ENCODE measurements at regions not wholly inside any gene's neighbourhood (a gene's known extent, or its start where the extent isn't known, plus 50 kb on each side); places are given as distances from the start of the nearest gene placed in this dataset.

GRCh38 chr4:155488691-155489090 is 111.9 kb upstream of the MAP9 start:
- Histone ChIP-seq H3K4me3 (no peak overlapping the region), H3K4me1 (no peaks in the 10 kb centered on the region), H3K27ac (no peak overlapping the region), H3K4me2 (no peak overlapping the region), H3K9me3 (no peaks in the 10 kb centered on the region)
- ChIA-PET CTCF (interaction anchor here (0.7 to 1.7 kb wide), 2 partner anchors 56 to 694 kb away, joined by 3 to 4 read pairs; no protein-coding TSS in a partner anchor), POLR2A (no interaction called here)
- FAIRE-seq (no peak), DNase-seq (ENCODE audit: low read depth in 1 of 2, low spot score in 1 of 2) (no peak), ATAC-seq (no peak)
- 17% methylated on average over 2 of the region's 2 CpGs for WGBS (ENCODE audit: missing lambda C conversion rate)
- TF ChIP-seq ESRRA (IDR thresholded peaks at IDR 0.05; ENCODE audit: borderline replicate concordance, low read length) (no peak), FOSB (CRISPR knock-in tag; IDR thresholded peaks at IDR 0.05) (no peak), HEYL (CRISPR knock-in tag; IDR thresholded peaks at IDR 0.05) (no peak), NFE2L2 (conservative IDR thresholded peaks at IDR 0.05; ENCODE audit: low read length) (no peak), MYC (IDR thresholded peaks at IDR 0.05; ENCODE audit: borderline replicate concordance, low read length) (no peak), CBX8 (IDR thresholded peaks at IDR 0.05) (no peak), MAFK (IDR thresholded peaks at IDR 0.05; ENCODE audit: partially characterized antibody) (no peak), RFX5 (IDR thresholded peaks at IDR 0.05) (no peak), USF2 (IDR thresholded peaks at IDR 0.05) (no peak)

GRCh38 chr4:155487210-155487609 is 110.4 kb upstream of the MAP9 start:
- no peak for ATAC-seq
- DNase-seq (ENCODE audit: low read depth in 1 of 2, low spot score in 1 of 2) = no peak
- FAIRE-seq = no peak
- POLR2A ChIA-PET = no interaction called here
- H3K4me3 ChIP-seq = no peak overlapping the region
- no peaks in the 10 kb centered on the region for H3K4me1 ChIP-seq
- no peak overlapping the region for H3K27ac ChIP-seq
- no peak overlapping the region for H3K4me2 ChIP-seq
- CTCF ChIA-PET = interaction anchor here (1.3 to 1.7 kb wide), 2 partner anchors 11 to 58 kb away, joined by 3 to 4 read pairs; no protein-coding TSS in a partner anchor
- no peaks in the 10 kb centered on the region for H3K9me3 ChIP-seq
- TF ChIP-seq ZFP36 (IDR thresholded peaks at IDR 0.05; ENCODE audit: borderline replicate concordance, partially characterized antibody) = no peak

- 28% methylated on average over 4 of the region's 4 CpGs for WGBS (ENCODE audit: missing lambda C conversion rate)
- ChIA-PET CTCF (no interaction called here), POLR2A (no interaction called here)
- H3K4me3 ChIP-seq = no peak overlapping the region
- no peak overlapping the region for H3K4me2 ChIP-seq
- DNase-seq (ENCODE audit: low read depth in 1 of 2, low spot score in 1 of 2) (no peak), FAIRE-seq (no peak), ATAC-seq (no peak)
- H3K27ac ChIP-seq = no peak overlapping the region
- H3K4me1 ChIP-seq = no peaks in the 10 kb centered on the region
- no peaks in the 10 kb centered on the region for H3K9me3 ChIP-seq
- TF ChIP-seq CBX8 (IDR thresholded peaks at IDR 0.05) (peak; percentile 77; the same call in 1 of the 2 replicates), RNF2 (IDR thresholded peaks at IDR 0.05; ENCODE audit: borderline replicate concordance, low read depth) (peak; percentile 86), FOXS1 (CRISPR knock-in tag; IDR thresholded peaks at IDR 0.05) (no peak)
Observed at GRCh38 chr4:155481150-155481549, 104.4 kb upstream of the MAP9 start.

GRCh38 chr4:155479835-155480234 is 103.1 kb upstream of the MAP9 start:
- Histone ChIP-seq H3K9me3 (no peaks in the 10 kb centered on the region), H3K4me1 (no peaks in the 10 kb centered on the region), H3K4me2 (no peak overlapping the region), H3K4me3 (no peak overlapping the region), H3K27ac (no peak overlapping the region)
- POLR2A ChIA-PET = no interaction called here
- TF ChIP-seq USF2 (IDR thresholded peaks at IDR 0.05) (no peak), POLR2A (IDR thresholded peaks at IDR 0.05; ENCODE audit: low read length) (no peak), ZNF302 (CRISPR knock-in tag; IDR thresholded peaks at IDR 0.05) (no peak), FOXS1 (CRISPR knock-in tag; IDR thresholded peaks at IDR 0.05) (no peak), RAD21 (conservative IDR thresholded peaks at IDR 0.05 in 1 of 2, IDR thresholded peaks at IDR 0.05 in 1 of 2) (no peak), ATOH8 (CRISPR knock-in tag; IDR thresholded peaks at IDR 0.05; ENCODE audit: low read depth) (no peak), REST (IDR thresholded peaks at IDR 0.05) (no peak), MAFK (IDR thresholded peaks at IDR 0.05; ENCODE audit: partially characterized antibody) (no peak)
- DNase-seq (ENCODE audit: low read depth in 1 of 2, low spot score in 1 of 2) = no peak
- ATAC-seq = no peak
- FAIRE-seq = no peak
- CTCF ChIA-PET = no interaction called here
- WGBS (ENCODE audit: missing lambda C conversion rate) = 5% methylated on average over 1 of the region's 1 CpG

All from A549 (cell line).